Mucosa of gallbladder (tissue), 1 donor: ENCODE measurements at regions not wholly inside any gene's neighbourhood (a gene's known extent, or its start where the extent isn't known, plus 50 kb on each side); places are given as distances from the start of the nearest gene placed in this dataset.

Experiments used
- DNase-seq: peaks from one replicate; pipeline ENCODE4 v3.0.0-alpha.2; 2020; ENCODE audit warnings: low spot score
- donor health status: DM: no; HTN: no; CAD: no.

- no peak for DNase-seq
These were observed 290.2 kb downstream of the SOX4 start for GRCh38 chr6:21883595-21884328.

GRCh38 chr6:21885111-21885510 is 291.6 kb downstream of the SOX4 start:
- no peak for DNase-seq

- peak; percentile 92 for DNase-seq
These were observed 292.1 kb downstream of the SOX4 start for GRCh38 chr6:21885532-21886114.

GRCh38 chr6:21886542-21887151 is 293.1 kb downstream of the SOX4 start:
- DNase-seq: no peak

- peak; percentile 40 for DNase-seq
These were observed 294.0 kb downstream of the SOX4 start for GRCh38 chr6:21887231-21888185.

GRCh38 chr6:21891080-21891479 is 297.5 kb downstream of the SOX4 start:
- DNase-seq: no peak

- no peak for DNase-seq
These were observed 300.2 kb downstream of the SOX4 start for GRCh38 chr6:21893793-21894192.

- no peak for DNase-seq
These were observed 302.0 kb downstream of the SOX4 start for GRCh38 chr6:21895555-21895954.

GRCh38 chr6:21898107-21898796 is 304.7 kb downstream of the SOX4 start:
- DNase-seq: no peak

- no peak for DNase-seq
These were observed 306.2 kb downstream of the SOX4 start for GRCh38 chr6:21899708-21900107.

- no peak for DNase-seq
These were observed 307.2 kb downstream of the SOX4 start for GRCh38 chr6:21900730-21901129.

GRCh38 chr6:21902628-21903169 is 309.1 kb downstream of the SOX4 start:
- no peak for DNase-seq

GRCh38 chr6:21905531-21905930 is 312.0 kb downstream of the SOX4 start:
- DNase-seq: no peak

- DNase-seq: no peak
These were observed 313.3 kb downstream of the SOX4 start for GRCh38 chr6:21906826-21907225.

GRCh38 chr6:21907291-21907690 is 313.7 kb downstream of the SOX4 start:
- no peak for DNase-seq

- no peak for DNase-seq
These were observed 314.8 kb downstream of the SOX4 start for GRCh38 chr6:21908161-21908848.

GRCh38 chr6:21909321-21909720 is 315.8 kb downstream of the SOX4 start:
- no peak for DNase-seq

- no peak for DNase-seq
These were observed 317.7 kb downstream of the SOX4 start for GRCh38 chr6:21911208-21911607.

- no peak for DNase-seq
These were observed 318.7 kb downstream of the SOX4 start for GRCh38 chr6:21912151-21912832.
